Spleen (tissue), 7 donors: ENCODE measurements at regions not wholly inside any gene's neighbourhood (a gene's known extent, or its start where the extent isn't known, plus 50 kb on each side); places are given as distances from the start of the nearest gene placed in this dataset.

ENCODE experiments used
- POLR2A ChIP-seq, 3 donors: fragments of 450-650 bp; IDR thresholded peaks; one replicate each; pipeline ENCODE4 v1.5.1; 2017; ENCODE audit warnings: antibody characterized with exemption in 3 of 3, mild to moderate bottlenecking in 1 of 3
- TF ChIP-seq, protein P1 (sequence below), 11 experiments: fragments of 200-600 bp in 7 of 11; fragments of 450-650 bp in 4 of 11; sonication (generic) in 4 of 11; IDR thresholded peaks in 8 of 11; conservative IDR thresholded peaks in 3 of 11; 1 replicate in 7 of 11; 2 replicates in 4 of 11; pipeline versions ENCODE4 v1.4.0 to v1.8.0; 2016 to 2021; ENCODE audit warnings: antibody characterized with exemption in 11 of 11, inconsistent platforms in 4 of 11, mild to moderate bottlenecking in 1 of 11
- donor health status: DM: no; HTN: no; CAD: no; lungs with moderate emphysema.
- donor health status: DM: no; HTN: no; CAD: no.
- donor health status: DM: no; HTN: no; CAD: no.

DNA sequence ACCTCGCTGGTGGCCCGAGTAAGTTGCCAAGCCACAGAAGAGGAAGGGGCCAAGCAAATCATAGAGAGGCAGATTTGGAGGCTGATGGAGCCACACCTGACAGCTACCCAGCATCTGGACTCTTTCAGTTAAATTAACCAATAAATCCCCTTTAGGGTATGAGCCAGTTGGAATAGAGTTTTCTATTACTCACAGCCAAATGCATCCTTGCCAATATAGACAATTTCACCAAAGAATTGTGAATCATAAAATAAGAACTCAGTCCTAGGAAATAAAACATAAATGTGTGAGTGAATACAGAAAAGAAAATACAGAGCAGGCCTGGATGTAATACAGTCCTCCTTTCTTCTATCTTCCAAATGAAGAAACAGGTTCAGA, 161.6 kb upstream of the ANKRD28 start:
- TF ChIP-seq POLR2A (IDR thresholded peaks at IDR 0.05), result no peak
- TF ChIP-seq, protein P1, sequence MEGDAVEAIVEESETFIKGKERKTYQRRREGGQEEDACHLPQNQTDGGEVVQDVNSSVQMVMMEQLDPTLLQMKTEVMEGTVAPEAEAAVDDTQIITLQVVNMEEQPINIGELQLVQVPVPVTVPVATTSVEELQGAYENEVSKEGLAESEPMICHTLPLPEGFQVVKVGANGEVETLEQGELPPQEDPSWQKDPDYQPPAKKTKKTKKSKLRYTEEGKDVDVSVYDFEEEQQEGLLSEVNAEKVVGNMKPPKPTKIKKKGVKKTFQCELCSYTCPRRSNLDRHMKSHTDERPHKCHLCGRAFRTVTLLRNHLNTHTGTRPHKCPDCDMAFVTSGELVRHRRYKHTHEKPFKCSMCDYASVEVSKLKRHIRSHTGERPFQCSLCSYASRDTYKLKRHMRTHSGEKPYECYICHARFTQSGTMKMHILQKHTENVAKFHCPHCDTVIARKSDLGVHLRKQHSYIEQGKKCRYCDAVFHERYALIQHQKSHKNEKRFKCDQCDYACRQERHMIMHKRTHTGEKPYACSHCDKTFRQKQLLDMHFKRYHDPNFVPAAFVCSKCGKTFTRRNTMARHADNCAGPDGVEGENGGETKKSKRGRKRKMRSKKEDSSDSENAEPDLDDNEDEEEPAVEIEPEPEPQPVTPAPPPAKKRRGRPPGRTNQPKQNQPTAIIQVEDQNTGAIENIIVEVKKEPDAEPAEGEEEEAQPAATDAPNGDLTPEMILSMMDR (IDR thresholded peaks at IDR 0.05 in 8 of 11, conservative IDR thresholded peaks at IDR 0.05 in 3 of 11), result no peak
